HG02642 (cell line): ENCODE measurements at regions not wholly inside any gene's neighbourhood (a gene's known extent, or its start where the extent isn't known, plus 50 kb on each side); places are given as distances from the start of the nearest gene placed in this dataset.

Experiments used
- ATAC-seq: cut with Tn5 transposase; IDR thresholded peaks from one replicate; pipeline ENCODE4 v1.9.1; 2021; ENCODE audit warnings: mild to moderate bottlenecking; ENCODE audit not compliant: unreplicated experiment, poor library complexity

GRCh38 chr10:4059471-4060138, 274.6 kb upstream of the KLF6 start:
- ATAC-seq = no peak

GRCh38 chr10:4058514-4059029, 273.6 kb upstream of the KLF6 start:
- ATAC-seq = no peak

- ATAC-seq = no peak
Observed at GRCh38 chr10:4057725-4058513, 272.9 kb upstream of the KLF6 start.

- ATAC-seq = no peak
Observed at GRCh38 chr10:4057021-4057420, 272.0 kb upstream of the KLF6 start.

- ATAC-seq = no peak
Observed at GRCh38 chr10:4054656-4055435, 269.8 kb upstream of the KLF6 start.

GRCh38 chr10:4053940-4054339, 268.9 kb upstream of the KLF6 start:
- ATAC-seq = no peak

- no peak for ATAC-seq
Observed at GRCh38 chr10:4051641-4052151, 266.7 kb upstream of the KLF6 start.

- ATAC-seq = no peak
Observed at GRCh38 chr10:4051011-4051640, 266.1 kb upstream of the KLF6 start.

GRCh38 chr10:4050061-4050460, 265.1 kb upstream of the KLF6 start:
- no peak for ATAC-seq

- ATAC-seq = no peak
Observed at GRCh38 chr10:4049348-4049747, 264.3 kb upstream of the KLF6 start.

GRCh38 chr10:4048236-4048864, 263.3 kb upstream of the KLF6 start:
- no peak for ATAC-seq

GRCh38 chr10:4046712-4047354, 261.8 kb upstream of the KLF6 start:
- no peak for ATAC-seq

- peak; percentile 64 for ATAC-seq
Observed at GRCh38 chr10:4046030-4046429, 261.0 kb upstream of the KLF6 start.

- no peak for ATAC-seq
Observed at GRCh38 chr10:4043897-4044665, 259.1 kb upstream of the KLF6 start.

- ATAC-seq = no peak
Observed at GRCh38 chr10:4041635-4042034, 256.6 kb upstream of the KLF6 start.

- no peak for ATAC-seq
Observed at GRCh38 chr10:4038000-4038399, 253.0 kb upstream of the KLF6 start.

GRCh38 chr10:4035599-4035945, 250.6 kb upstream of the KLF6 start:
- ATAC-seq = no peak

GRCh38 chr10:4034907-4035598, 250.0 kb upstream of the KLF6 start:
- peak; percentile 30 for ATAC-seq
